H9 (cell line): ENCODE measurements at regions not wholly inside any gene's neighbourhood (a gene's known extent, or its start where the extent isn't known, plus 50 kb on each side); places are given as distances from the start of the nearest gene placed in this dataset.

Experiments used
- DNase-seq: peaks from one replicate; pipeline ENCODE4 v3.0.0-alpha.2; 2017
- H2AFZ ChIP-seq: one replicate; pipeline ENCODE4 v1.6.1; 2013; ENCODE audit warnings: mild to moderate bottlenecking, low read length, control low read depth, moderate library complexity
- H2AK5ac ChIP-seq: 2 replicates; pipeline ENCODE4 v1.6.1; 2013; ENCODE audit warnings: low read length, control low read depth, mixed read lengths; ENCODE audit not compliant: insufficient read length
- H2BK120ac ChIP-seq: one replicate; pipeline ENCODE4 v1.6.1; 2013; ENCODE audit warnings: low read depth, mild to moderate bottlenecking, low read length, control low read depth, inconsistent platforms; ENCODE audit not compliant: poor library complexity, severe bottlenecking
- H2BK12ac ChIP-seq: 2 replicates; pipeline ENCODE4 v1.6.1; 2013; ENCODE audit warnings: low read length, control low read depth, mixed read lengths, low read depth; ENCODE audit not compliant: insufficient read length
- H2BK15ac ChIP-seq: 2 replicates; pipeline ENCODE4 v1.6.1; 2013; ENCODE audit warnings: low read depth, low read length, control low read depth
- H2BK20ac ChIP-seq: one replicate; pipeline ENCODE4 v1.6.1; 2013; ENCODE audit warnings: low read depth, mild to moderate bottlenecking, low read length, control low read depth, inconsistent platforms; ENCODE audit not compliant: poor library complexity, severe bottlenecking
- H2BK5ac ChIP-seq: 2 replicates; pipeline ENCODE4 v1.6.1; 2013; ENCODE audit warnings: low read length, control low read depth, mixed read lengths; ENCODE audit not compliant: insufficient read length
- H3K14ac ChIP-seq: 2 replicates; pipeline ENCODE4 v1.6.1; 2013; ENCODE audit warnings: low read length, control low read depth; ENCODE audit not compliant: insufficient read depth
- H3K18ac ChIP-seq: 2 replicates; pipeline ENCODE4 v1.6.1; 2013; ENCODE audit warnings: low read depth, mild to moderate bottlenecking, mixed read lengths, low read length, control low read depth; ENCODE audit not compliant: insufficient read length
- H3K23ac ChIP-seq: 2 replicates; pipeline ENCODE4 v1.6.1; 2013; ENCODE audit warnings: low read length, control low read depth, mixed read lengths, low read depth; ENCODE audit not compliant: insufficient read length
- H3K23me2 ChIP-seq: 2 replicates; pipeline ENCODE4 v1.6.1; 2013; ENCODE audit warnings: low read depth, mild to moderate bottlenecking, mixed read lengths, low read length, control low read depth; ENCODE audit not compliant: insufficient read length, poor library complexity, severe bottlenecking
- H3K27ac ChIP-seq: 2 replicates; pipeline ENCODE4 v1.5.1; 2013; ENCODE audit warnings: low read length, control low read depth, mixed read lengths, low read depth; ENCODE audit not compliant: insufficient read length
- H3K27me3 ChIP-seq: 2 replicates; pipeline ENCODE4 v1.6.1; 2013; ENCODE audit warnings: low read length, control low read depth, inconsistent platforms; ENCODE audit not compliant: insufficient read depth
- H3K4ac ChIP-seq: 2 replicates; pipeline ENCODE4 v1.6.1; 2013; ENCODE audit warnings: low read depth, mild to moderate bottlenecking, control low read depth, inconsistent platforms, low read length, moderate library complexity
- H3K4me1 ChIP-seq: 2 replicates; pipeline ENCODE4 v1.6.1; 2013; ENCODE audit warnings: low read length, control low read depth, inconsistent platforms; ENCODE audit not compliant: insufficient read depth
- H3K4me2 ChIP-seq: 2 replicates; pipeline ENCODE4 v1.6.1; 2013; ENCODE audit warnings: low read length, control low read depth, mixed read lengths; ENCODE audit not compliant: insufficient read length, insufficient read depth
- H3K56ac ChIP-seq: 2 replicates; pipeline ENCODE4 v1.6.1; 2013; ENCODE audit warnings: low read depth, mild to moderate bottlenecking, mixed read lengths, low read length, control low read depth; ENCODE audit not compliant: insufficient read length
- H3K79me1 ChIP-seq: 2 replicates; pipeline ENCODE4 v1.6.1; 2013; ENCODE audit warnings: low read depth, mild to moderate bottlenecking, moderate library complexity, low read length, control low read depth, inconsistent platforms; ENCODE audit not compliant: insufficient read depth, poor library complexity, severe bottlenecking
- H3K79me2 ChIP-seq: 2 replicates; pipeline ENCODE4 v1.6.1; 2013; ENCODE audit warnings: low read length, control low read depth, inconsistent platforms; ENCODE audit not compliant: insufficient read depth
- H3K9ac ChIP-seq: 2 replicates; pipeline ENCODE4 v1.6.1; 2013; ENCODE audit warnings: low read length, control low read depth, mixed read lengths; ENCODE audit not compliant: insufficient read length; ENCODE audit errors: extremely low read depth
- H3K9me3 ChIP-seq: one replicate; pipeline ENCODE4 v1.6.1; 2013; ENCODE audit warnings: low read depth, low read length, inconsistent platforms; ENCODE audit not compliant: control insufficient read depth
- H3T11ph ChIP-seq: one replicate; pipeline ENCODE4 v1.6.1; 2013; ENCODE audit warnings: mild to moderate bottlenecking, low read length, control low read depth, inconsistent platforms
- H4K20me1 ChIP-seq: one replicate; pipeline ENCODE4 v1.6.1; 2013; ENCODE audit not compliant: control insufficient read depth, insufficient read length, insufficient read depth
- H4K5ac ChIP-seq: 2 replicates; pipeline ENCODE4 v1.6.1; 2013; ENCODE audit warnings: low read depth, mild to moderate bottlenecking, mixed read lengths, low read length, control low read depth; ENCODE audit not compliant: insufficient read length
- H4K8ac ChIP-seq: replicated peaks from 2 replicates; pipeline ENCODE4 v1.6.1; 2013; ENCODE audit warnings: low read length, control low read depth, mixed read lengths, low read depth; ENCODE audit not compliant: insufficient read length
- H4K91ac ChIP-seq: 2 replicates; pipeline ENCODE4 v1.6.1; 2013; ENCODE audit warnings: low read depth, mild to moderate bottlenecking, moderate library complexity, mixed read lengths, low read length, control low read depth; ENCODE audit not compliant: insufficient read length
- H3K27ac Mint-ChIP-seq, 3 experiments: 2 replicates in 2 of 3; 3 replicates in 1 of 3; pipeline ENCODE4 v1.8.0; 2020 to 2021; ENCODE audit warnings: mixed read lengths in 3 of 3, mild to moderate bottlenecking in 1 of 3, moderate library complexity in 1 of 3
- H3K27me3 Mint-ChIP-seq: 2 replicates; pipeline ENCODE4 v1.8.0; 2021; ENCODE audit warnings: low read depth, mild to moderate bottlenecking, moderate library complexity, mixed read lengths
- H3K36me3 Mint-ChIP-seq, 3 experiments: 2 replicates in 2 of 3; 3 replicates in 1 of 3; pipeline ENCODE4 v1.8.0; 2020 to 2021; ENCODE audit warnings: low read depth in 3 of 3, mixed read lengths in 3 of 3; ENCODE audit not compliant: insufficient read depth in 1 of 3
- H3K4me1 Mint-ChIP-seq, 2 experiments: 2 replicates each; pipeline ENCODE4 v1.8.0; 2020; ENCODE audit warnings: mixed read lengths in 2 of 2
- H3K4me3 Mint-ChIP-seq, 2 experiments: 2 replicates in 1 of 2; 3 replicates in 1 of 2; pipeline ENCODE4 v1.8.0; 2020 to 2021; ENCODE audit warnings: mild to moderate bottlenecking in 2 of 2, mixed read lengths in 2 of 2, moderate library complexity in 1 of 2
- H3K9me3 Mint-ChIP-seq, 2 experiments: 2 replicates in 1 of 2; 3 replicates in 1 of 2; pipeline ENCODE4 v1.8.0; 2020; ENCODE audit warnings: mild to moderate bottlenecking in 2 of 2, mixed read lengths in 2 of 2, moderate library complexity in 1 of 2
- CTCF ChIP-seq: fragments of 200-600 bp; sonication (generic); conservative IDR thresholded peaks from 3 replicates; pipeline ENCODE4 v1.8.0; 2021; ENCODE audit warnings: antibody characterized with exemption, mild to moderate bottlenecking
- WGBS: extraction: QIAGEN DNeasy Blood & Tissue Kit; methylation state at CpG from one replicate; pipeline ENCODE4 v1.1.7; 2013; ENCODE audit warnings: missing lambda C conversion rate, low lambda C conversion rate, mixed read lengths; ENCODE audit not compliant: insufficient read length; ENCODE audit errors: extremely low coverage; 5-methylcytosine and 5-hydroxymethylcytosine counted together

- no peak overlapping the region for H3K18ac ChIP-seq
- H3K79me1 ChIP-seq = no peaks in the 10 kb centered on the region
- no peak overlapping the region for H3K4ac ChIP-seq
- no peaks in the 10 kb centered on the region; a peak in 1 of 4 replicates for H3K4me1 Mint-ChIP-seq
- H3K27ac ChIP-seq = no peak overlapping the region
- no peak overlapping the region for H2BK120ac ChIP-seq
- no peak overlapping the region for H2BK20ac ChIP-seq
- no peak overlapping the region for H4K8ac ChIP-seq
- H3K4me1 ChIP-seq = no peaks in the 10 kb centered on the region
- H3K9me3 Mint-ChIP-seq = no peaks in the 10 kb centered on the region; a peak in 1 of 5 replicates
- no CpG with 5 or more reads among the region's 4 CpGs for WGBS
- no peak overlapping the region for H3K9ac ChIP-seq
- H3K4me2 ChIP-seq = no peak overlapping the region
- no peak for DNase-seq
- no peak overlapping the region for H2AFZ ChIP-seq
- H3K79me2 ChIP-seq = no peaks in the 10 kb centered on the region
- no peak overlapping the region; a peak in 1 of 7 replicates for H3K27ac Mint-ChIP-seq
- H3K27me3 Mint-ChIP-seq = peaks cover 21% of the 10 kb centered on the region
- H4K20me1 ChIP-seq = no peaks in the 10 kb centered on the region
- no peak overlapping the region for H3K4me3 Mint-ChIP-seq
- no peak overlapping the region for H2BK15ac ChIP-seq
- H2AK5ac ChIP-seq = no peak overlapping the region
- peaks cover 0 to 2% (median 0%) of the 10 kb centered on the region in 3 experiments; a peak in 2 of 7 replicates for H3K36me3 Mint-ChIP-seq
- H4K5ac ChIP-seq = no peak overlapping the region
- no peak overlapping the region for H4K91ac ChIP-seq
- H3K9me3 ChIP-seq = no peaks in the 10 kb centered on the region
- H3K23ac ChIP-seq = no peak overlapping the region
- H3K23me2 ChIP-seq = no peaks in the 10 kb centered on the region
- H2BK12ac ChIP-seq = no peak overlapping the region
- H3K27me3 ChIP-seq = no peaks in the 10 kb centered on the region
- H3K14ac ChIP-seq = no peak overlapping the region
- H3T11ph ChIP-seq = no peak overlapping the region
- no peak for TF ChIP-seq CTCF
- H2BK5ac ChIP-seq = no peak overlapping the region
- H3K56ac ChIP-seq = no peak overlapping the region
These were observed 107.0 kb upstream of the KCTD7 start for GRCh38 chr7:66521675-66522074.
